NB4 (cell line): ENCODE measurements at regions not wholly inside any gene's neighbourhood (a gene's known extent, or its start where the extent isn't known, plus 50 kb on each side); places are given as distances from the start of the nearest gene placed in this dataset.

Experiments used
- POLR2A ChIP-seq: IDR thresholded peaks from 2 replicates; pipeline ENCODE4 v1.6.1; 2011; ENCODE audit warnings: mild to moderate bottlenecking; ENCODE audit not compliant: insufficient read length; ENCODE audit errors: extremely low read depth
- TF ChIP-seq, protein P1 (sequence below): IDR thresholded peaks from one replicate; pipeline ENCODE4 v1.5.1; 2012; ENCODE audit warnings: low read depth, low read length
- TF ChIP-seq, protein P2 (sequence below): IDR thresholded peaks from 2 replicates; pipeline ENCODE4 v1.6.1; 2011; ENCODE audit warnings: low read depth, low read length

DNA sequence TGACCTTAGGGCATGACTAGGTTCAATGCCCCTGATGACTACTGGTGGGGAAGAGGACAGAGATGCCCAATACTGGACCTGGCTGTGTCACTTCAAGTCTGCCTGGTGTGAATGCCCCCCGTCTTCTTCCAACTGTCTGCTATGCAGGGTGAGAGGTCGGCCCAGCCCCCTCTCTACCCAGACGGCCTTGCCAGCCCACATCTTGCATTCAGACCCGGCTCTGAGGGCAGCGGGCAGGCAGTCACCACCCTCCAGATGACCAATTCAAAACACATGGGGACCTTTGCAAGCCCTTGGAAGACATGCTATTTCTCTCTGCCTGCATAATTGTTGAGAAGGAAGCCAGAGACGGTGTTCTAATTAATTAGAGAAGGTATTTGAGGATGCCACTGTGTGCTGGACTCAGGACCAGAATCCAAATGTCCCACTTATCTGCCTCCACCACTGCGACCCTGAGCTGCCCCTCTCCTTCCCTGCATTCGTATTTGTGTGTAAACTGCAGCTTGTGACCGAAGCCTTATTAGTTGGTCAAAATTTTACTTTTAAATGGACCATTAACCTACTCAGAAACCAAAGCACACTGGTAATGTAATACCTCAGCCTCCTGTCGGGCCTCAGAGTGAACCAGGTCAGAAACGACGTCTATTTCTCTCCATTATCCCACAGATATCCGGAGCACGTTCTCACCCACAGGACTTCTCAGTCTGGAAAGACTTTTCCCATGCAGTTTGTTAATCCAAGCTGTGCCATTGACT is 407.0 kb downstream of the ZNF536 start:
- TF ChIP-seq POLR2A: no peak
- TF ChIP-seq, protein P1, sequence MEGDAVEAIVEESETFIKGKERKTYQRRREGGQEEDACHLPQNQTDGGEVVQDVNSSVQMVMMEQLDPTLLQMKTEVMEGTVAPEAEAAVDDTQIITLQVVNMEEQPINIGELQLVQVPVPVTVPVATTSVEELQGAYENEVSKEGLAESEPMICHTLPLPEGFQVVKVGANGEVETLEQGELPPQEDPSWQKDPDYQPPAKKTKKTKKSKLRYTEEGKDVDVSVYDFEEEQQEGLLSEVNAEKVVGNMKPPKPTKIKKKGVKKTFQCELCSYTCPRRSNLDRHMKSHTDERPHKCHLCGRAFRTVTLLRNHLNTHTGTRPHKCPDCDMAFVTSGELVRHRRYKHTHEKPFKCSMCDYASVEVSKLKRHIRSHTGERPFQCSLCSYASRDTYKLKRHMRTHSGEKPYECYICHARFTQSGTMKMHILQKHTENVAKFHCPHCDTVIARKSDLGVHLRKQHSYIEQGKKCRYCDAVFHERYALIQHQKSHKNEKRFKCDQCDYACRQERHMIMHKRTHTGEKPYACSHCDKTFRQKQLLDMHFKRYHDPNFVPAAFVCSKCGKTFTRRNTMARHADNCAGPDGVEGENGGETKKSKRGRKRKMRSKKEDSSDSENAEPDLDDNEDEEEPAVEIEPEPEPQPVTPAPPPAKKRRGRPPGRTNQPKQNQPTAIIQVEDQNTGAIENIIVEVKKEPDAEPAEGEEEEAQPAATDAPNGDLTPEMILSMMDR: no peak
- TF ChIP-seq, protein P2, sequence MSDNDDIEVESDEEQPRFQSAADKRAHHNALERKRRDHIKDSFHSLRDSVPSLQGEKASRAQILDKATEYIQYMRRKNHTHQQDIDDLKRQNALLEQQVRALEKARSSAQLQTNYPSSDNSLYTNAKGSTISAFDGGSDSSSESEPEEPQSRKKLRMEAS: no peak
